CD14-positive monocyte (primary cell): ENCODE measurements at regions not wholly inside any gene's neighbourhood (a gene's known extent, or its start where the extent isn't known, plus 50 kb on each side); places are given as distances from the start of the nearest gene placed in this dataset.
A peak's percentile ranks its signal among the peaks of the same experiment; 100 is the strongest.
"Not testable (repeated sequence)": the region's sequence is repeated elsewhere in the genome, so short reads cannot be mapped to it uniquely, and the experiment has no call there.

Experiments used
- DNase-seq, 3 donors: peaks; one replicate each; pipeline ENCODE4 v3.0.0-alpha.2; 2011 to 2022
- H2AFZ ChIP-seq: 2 replicates; pipeline ENCODE4 v1.6.0; 2012; ENCODE audit warnings: mild to moderate bottlenecking, low read depth, low read length, inconsistent platforms; ENCODE audit not compliant: insufficient read depth, poor library complexity, severe bottlenecking
- H3K27ac ChIP-seq, 2 donors: 1 replicate in 1 of 2; 2 replicates in 1 of 2; pipeline ENCODE4 v1.5.1; 2012 to 2013; ENCODE audit warnings: low read length in 2 of 2, control low read depth in 1 of 2, inconsistent platforms in 1 of 2, low read depth in 1 of 2, mild to moderate bottlenecking in 1 of 2
- H3K27me3 ChIP-seq, 2 donors: one replicate each; pipeline versions ENCODE4 v1.6.0 to v1.6.1; 2011 to 2013; ENCODE audit warnings: low read length in 2 of 2; ENCODE audit not compliant: control insufficient read depth in 2 of 2, insufficient read depth in 2 of 2
- H3K36me3 ChIP-seq, 2 donors: replicated peaks in 1 of 2; 1 replicate in 1 of 2; 2 replicates in 1 of 2; pipeline versions ENCODE4 v1.5.1 to v1.6.1; 2012 to 2013; ENCODE audit warnings: low read length in 2 of 2, control low read depth in 1 of 2, inconsistent platforms in 1 of 2, mild to moderate bottlenecking in 1 of 2; ENCODE audit not compliant: insufficient read depth in 2 of 2, control insufficient read depth in 1 of 2
- H3K4me1 ChIP-seq, 2 donors: 1 replicate in 1 of 2; 2 replicates in 1 of 2; pipeline versions ENCODE4 v1.5.1 to v1.6.1; 2012 to 2013; ENCODE audit warnings: low read length in 2 of 2, control low read depth in 1 of 2, inconsistent platforms in 1 of 2, mild to moderate bottlenecking in 1 of 2, moderate library complexity in 1 of 2; ENCODE audit not compliant: insufficient read depth in 2 of 2, control insufficient read depth in 1 of 2
- H3K4me2 ChIP-seq: replicated peaks from 2 replicates; pipeline ENCODE3; 2012; ENCODE audit warnings: low read length, moderate library complexity, mild to moderate bottlenecking; ENCODE audit not compliant: poor library complexity, severe bottlenecking; ENCODE audit errors: extremely low read depth
- H3K4me3 ChIP-seq, 3 experiments: fragments of 200-600 bp in 1 of 3; sonication (generic) in 1 of 3; replicated peaks in 1 of 3; 1 replicate in 2 of 3; 2 replicates in 1 of 3; pipeline ENCODE4 v1.5.1; 2011 to 2013; ENCODE audit warnings: low read length in 3 of 3, mild to moderate bottlenecking in 3 of 3, control low read depth in 2 of 3, low read depth in 2 of 3, inconsistent platforms in 1 of 3, moderate library complexity in 1 of 3
- H3K79me2 ChIP-seq: 2 replicates; pipeline ENCODE4 v1.6.0; 2012; ENCODE audit warnings: mild to moderate bottlenecking, control low read depth, inconsistent platforms, low read length, moderate library complexity; ENCODE audit not compliant: insufficient read depth
- H3K9ac ChIP-seq: 2 replicates; pipeline ENCODE4 v1.6.0; 2017; ENCODE audit warnings: low read length, mild to moderate bottlenecking; ENCODE audit not compliant: insufficient read depth, poor library complexity, severe bottlenecking
- H3K9me3 ChIP-seq, 2 donors: replicated peaks in 1 of 2; 1 replicate in 1 of 2; 2 replicates in 1 of 2; pipeline versions ENCODE4 v1.5.1 to v1.6.1; 2012 to 2013; ENCODE audit warnings: low read length in 2 of 2, control low read depth in 1 of 2; ENCODE audit not compliant: control insufficient read depth in 1 of 2, insufficient read depth in 1 of 2
- H4K20me1 ChIP-seq: 2 replicates; pipeline ENCODE4 v1.6.0; 2012; ENCODE audit warnings: mild to moderate bottlenecking, low read length, control low read depth, moderate library complexity; ENCODE audit not compliant: insufficient read depth
- H3K27ac Mint-ChIP-seq, 7 donors: one replicate each; pipeline ENCODE4 v1.8.0; 2020; ENCODE audit warnings: mild to moderate bottlenecking in 7 of 7, mixed read lengths in 7 of 7, moderate library complexity in 6 of 7, inconsistent platforms in 2 of 7
- H3K27me3 Mint-ChIP-seq, 3 donors: one replicate each; pipeline ENCODE4 v1.8.0; 2021 to 2022; ENCODE audit warnings: low read depth in 3 of 3, mild to moderate bottlenecking in 3 of 3, mixed read lengths in 3 of 3, moderate library complexity in 3 of 3, inconsistent platforms in 1 of 3
- H3K36me3 Mint-ChIP-seq, 2 donors: one replicate each; pipeline ENCODE4 v1.8.0; 2020; ENCODE audit warnings: mixed read lengths in 2 of 2, inconsistent platforms in 1 of 2, mild to moderate bottlenecking in 1 of 2
- H3K4me1 Mint-ChIP-seq: one replicate; pipeline ENCODE4 v1.8.0; 2020; ENCODE audit warnings: mild to moderate bottlenecking, mixed read lengths
- H3K4me3 Mint-ChIP-seq, 2 donors: one replicate each; pipeline ENCODE4 v1.8.0; 2020; ENCODE audit warnings: mild to moderate bottlenecking in 2 of 2, mixed read lengths in 2 of 2, moderate library complexity in 1 of 2
- H3K9me3 Mint-ChIP-seq, 7 donors: one replicate each; pipeline ENCODE4 v1.8.0; 2020 to 2022; ENCODE audit warnings: mixed read lengths in 7 of 7, mild to moderate bottlenecking in 6 of 7, moderate library complexity in 6 of 7, inconsistent platforms in 2 of 7
- WGBS: methylation state at CpG from one replicate; pipeline ENCODE4 v1.1.5; 2013; ENCODE audit warnings: missing lambda C conversion rate; ENCODE audit not compliant: insufficient coverage; 5-methylcytosine and 5-hydroxymethylcytosine counted together
- intact Hi-C, 2 donors: fragments of 100-400 bp; cut with micrococcal nuclease; formaldehyde crosslinking; loops; one replicate each; pipeline versions ENCODE4 v1.15.0 to v1.15.1; 2023
- TF ChIP-seq, protein P1 (sequence below): fragments of 200-600 bp; IDR thresholded peaks from one replicate; pipeline ENCODE4 v1.8.0; 2022; ENCODE audit warnings: antibody characterized with exemption, mild to moderate bottlenecking

DNA sequence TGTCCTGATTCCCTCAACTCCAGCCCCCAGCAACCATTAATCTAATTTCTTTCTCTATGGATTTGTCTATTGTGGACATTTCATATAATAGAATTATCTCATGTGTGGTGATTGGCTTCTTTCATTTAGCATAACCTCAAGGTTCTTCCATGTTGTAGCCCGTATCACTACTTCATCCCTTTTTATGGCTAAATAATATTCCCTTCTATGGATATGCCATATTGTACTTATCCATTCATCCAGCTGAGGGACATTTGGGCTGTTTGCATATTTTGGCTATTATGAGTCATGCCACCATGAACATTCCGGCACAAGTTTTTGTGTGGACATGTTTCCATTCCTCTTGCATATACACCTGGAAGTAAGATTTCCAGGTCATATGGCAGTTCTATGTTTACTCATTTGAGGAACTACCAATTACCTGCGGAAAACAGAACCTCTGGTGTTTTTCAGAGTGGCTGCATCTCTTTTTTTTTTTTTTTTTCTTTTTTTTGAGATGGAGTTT, 108.7 kb upstream of the MAP1LC3B2 start:
- Mint-ChIP-seq H3K27ac (no peak overlapping the region), H3K27me3 (peaks cover 3 to 8% (median 4%) of the 10 kb centered on the region in 3 donors), H3K9me3 (peaks cover 0 to 4% (median 0%) of the 10 kb centered on the region in 7 donors), H3K4me3 (no peak overlapping the region), H3K36me3 (peaks cover 0 to 3% of the 10 kb centered on the region in 2 donors), H3K4me1 (peaks cover 12% of the 10 kb centered on the region)
- no CpG with 5 or more reads among the region's 3 CpGs for WGBS
- Histone ChIP-seq H3K9me3 (peaks cover 0 to 2% of the 10 kb centered on the region in 2 donors), H3K4me2 (no peak overlapping the region), H3K4me3 (no peak overlapping the region), H3K36me3 (no peaks in the 10 kb centered on the region), H3K27me3 (no peaks in the 10 kb centered on the region), H2AFZ (no peak overlapping the region), H3K4me1 (peaks cover 5% of the 10 kb centered on the region in 2 donors), H3K9ac (no peak overlapping the region), H3K79me2 (no peaks in the 10 kb centered on the region), H3K27ac (no peak overlapping the region), H4K20me1 (no peaks in the 10 kb centered on the region)
- intact Hi-C loops = no loop called here
- DNase-seq = no peak
- TF ChIP-seq, protein P1, sequence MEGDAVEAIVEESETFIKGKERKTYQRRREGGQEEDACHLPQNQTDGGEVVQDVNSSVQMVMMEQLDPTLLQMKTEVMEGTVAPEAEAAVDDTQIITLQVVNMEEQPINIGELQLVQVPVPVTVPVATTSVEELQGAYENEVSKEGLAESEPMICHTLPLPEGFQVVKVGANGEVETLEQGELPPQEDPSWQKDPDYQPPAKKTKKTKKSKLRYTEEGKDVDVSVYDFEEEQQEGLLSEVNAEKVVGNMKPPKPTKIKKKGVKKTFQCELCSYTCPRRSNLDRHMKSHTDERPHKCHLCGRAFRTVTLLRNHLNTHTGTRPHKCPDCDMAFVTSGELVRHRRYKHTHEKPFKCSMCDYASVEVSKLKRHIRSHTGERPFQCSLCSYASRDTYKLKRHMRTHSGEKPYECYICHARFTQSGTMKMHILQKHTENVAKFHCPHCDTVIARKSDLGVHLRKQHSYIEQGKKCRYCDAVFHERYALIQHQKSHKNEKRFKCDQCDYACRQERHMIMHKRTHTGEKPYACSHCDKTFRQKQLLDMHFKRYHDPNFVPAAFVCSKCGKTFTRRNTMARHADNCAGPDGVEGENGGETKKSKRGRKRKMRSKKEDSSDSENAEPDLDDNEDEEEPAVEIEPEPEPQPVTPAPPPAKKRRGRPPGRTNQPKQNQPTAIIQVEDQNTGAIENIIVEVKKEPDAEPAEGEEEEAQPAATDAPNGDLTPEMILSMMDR = no peak

DNA sequence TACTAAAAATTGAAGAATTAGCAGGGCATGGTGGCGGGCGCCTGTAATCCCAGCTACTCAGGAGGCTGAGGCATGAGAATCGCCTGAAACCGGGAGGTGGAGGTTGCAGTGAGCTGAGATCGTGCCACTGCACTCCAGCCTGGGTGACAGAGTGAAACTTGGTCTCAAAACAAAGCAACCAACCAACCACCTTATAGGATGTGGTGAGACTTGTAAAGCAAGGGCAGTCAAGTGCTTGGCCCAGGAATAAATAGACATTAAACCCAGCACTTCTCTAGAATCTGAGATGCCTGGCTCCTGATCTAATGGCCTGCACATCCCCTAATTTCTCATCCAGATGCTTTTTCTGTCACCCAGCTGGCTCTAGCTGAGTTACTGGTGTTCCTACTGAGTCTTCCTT, 106.2 kb upstream of the MAP1LC3B2 start:
- H3K36me3 ChIP-seq, H3K9me3 Mint-ChIP-seq, H3K4me2 ChIP-seq, H2AFZ ChIP-seq, intact Hi-C loops, H3K79me2 ChIP-seq, H3K4me1 ChIP-seq, H3K9ac ChIP-seq, H3K9me3 ChIP-seq, H3K4me3 ChIP-seq, H3K4me3 Mint-ChIP-seq, DNase-seq, H3K36me3 Mint-ChIP-seq, H3K27ac ChIP-seq, H3K27me3 ChIP-seq, H4K20me1 ChIP-seq: not testable (repeated sequence)
- no CpG with 5 or more reads among the region's 5 CpGs for WGBS
- peak overlapping the region in 3 of 7 donors; percentile 42 to 83 (median 63) for H3K27ac Mint-ChIP-seq
- peaks cover 21% of the 10 kb centered on the region for H3K4me1 Mint-ChIP-seq
- peaks cover 2 to 16% (median 11%) of the 10 kb centered on the region in 3 donors for H3K27me3 Mint-ChIP-seq
